ENCODE measurements at regions not wholly inside any gene's neighbourhood (a gene's known extent, or its start where the extent isn't known, plus 50 kb on each side); places are given as distances from the start of the nearest gene placed in this dataset.

GRCh38 chr5:125190232-125191087, 444.0 kb upstream of the ZNF608 start:
- TF ChIP-seq CTCF (IDR thresholded peaks at IDR 0.05) (no peak), POLR2AphosphoS5 (IDR thresholded peaks at IDR 0.05; ENCODE audit: low read depth, low read length) (no peak), REST (IDR thresholded peaks at IDR 0.05; ENCODE audit: insufficient read depth in 1 of 2, low read depth in 2 of 2, low read length in 1 of 2) (no peak), TCF7L2 (IDR thresholded peaks at IDR 0.05; ENCODE audit: low read depth, low read length) (no peak)
